Neural progenitor cell (in vitro differentiated cells): ENCODE measurements at regions not wholly inside any gene's neighbourhood (a gene's known extent, or its start where the extent isn't known, plus 50 kb on each side); places are given as distances from the start of the nearest gene placed in this dataset.

Experiments
- DNase-seq: peaks from one replicate; pipeline ENCODE4 v3.0.0-alpha.2; 2016; ENCODE audit warnings: low spot score
- H2AFZ ChIP-seq: fragments of 200-600 bp; sonication (generic); replicated peaks from 2 replicates; pipeline ENCODE4 v1.6.1; 2016; ENCODE audit warnings: antibody characterized with exemption
- H3F3A ChIP-seq: fragments of 200-600 bp; sonication (generic); 2 replicates; pipeline ENCODE4 v1.6.1; 2016; ENCODE audit warnings: antibody characterized with exemption, low read depth
- H3K27ac ChIP-seq: fragments of 200-600 bp; sonication (generic); 2 replicates; pipeline ENCODE4 v1.5.1; 2016; ENCODE audit warnings: mild to moderate bottlenecking
- H3K27me3 ChIP-seq: fragments of 200-600 bp; sonication (generic); 2 replicates; pipeline ENCODE4 v1.6.1; 2016; ENCODE audit warnings: mild to moderate bottlenecking, moderate library complexity
- H3K36me3 ChIP-seq: fragments of 200-600 bp; sonication (generic); 2 replicates; pipeline ENCODE4 v1.5.1; 2016
- H3K4me1 ChIP-seq: fragments of 200-600 bp; sonication (generic); 2 replicates; pipeline ENCODE4 v1.6.1; 2016; ENCODE audit warnings: mixed run types
- H3K4me2 ChIP-seq: fragments of 200-600 bp; sonication (generic); 2 replicates; pipeline ENCODE4 v1.6.1; 2016
- H3K4me3 ChIP-seq: fragments of 200-600 bp; sonication (generic); 2 replicates; pipeline ENCODE4 v1.5.1; 2016
- H3K79me2 ChIP-seq: fragments of 200-600 bp; sonication (generic); 2 replicates; pipeline ENCODE4 v1.6.1; 2016; ENCODE audit warnings: low read depth
- H3K9ac ChIP-seq: fragments of 200-600 bp; sonication (generic); 2 replicates; pipeline ENCODE4 v1.6.1; 2016
- H3K9me3 ChIP-seq: fragments of 200-600 bp; sonication (generic); 2 replicates; pipeline ENCODE4 v1.5.1; 2016; ENCODE audit warnings: low read depth
- H4K20me1 ChIP-seq: fragments of 200-600 bp; sonication (generic); 2 replicates; pipeline ENCODE4 v1.6.1; 2016; ENCODE audit warnings: low read depth
- H3K27ac Mint-ChIP-seq: 3 replicates; pipeline ENCODE4 v1.8.0; 2021; ENCODE audit warnings: mixed read lengths
- H3K27me3 Mint-ChIP-seq: 2 replicates; pipeline ENCODE4 v1.8.0; 2022; ENCODE audit warnings: low read depth, mild to moderate bottlenecking, inconsistent platforms, moderate library complexity, mixed read lengths; ENCODE audit not compliant: insufficient read depth
- H3K36me3 Mint-ChIP-seq: 3 replicates; pipeline ENCODE4 v1.8.0; 2021; ENCODE audit warnings: mixed read lengths
- H3K4me1 Mint-ChIP-seq: 3 replicates; pipeline ENCODE4 v1.8.0; 2021; ENCODE audit warnings: mixed read lengths
- H3K4me3 Mint-ChIP-seq: 3 replicates; pipeline ENCODE4 v1.8.0; 2021; ENCODE audit warnings: mild to moderate bottlenecking, moderate library complexity, mixed read lengths
- H3K9me3 Mint-ChIP-seq: 3 replicates; pipeline ENCODE4 v1.8.0; 2020; ENCODE audit warnings: mixed read lengths
- CTCF ChIP-seq: fragments of 200-600 bp; sonication (generic); IDR thresholded peaks from 2 replicates; pipeline ENCODE4 v1.5.1; 2017; ENCODE audit warnings: antibody characterized with exemption, mild to moderate bottlenecking
- EZH2 ChIP-seq: fragments of 200-600 bp; sonication (generic); IDR thresholded peaks from 2 replicates; pipeline ENCODE4 v1.6.1; 2017; ENCODE audit warnings: antibody characterized with exemption, mild to moderate bottlenecking, moderate library complexity
- EZH2phosphoT487 ChIP-seq: fragments of 200-600 bp; sonication (generic); IDR thresholded peaks from 2 replicates; pipeline ENCODE4 v1.6.1; 2017; ENCODE audit warnings: antibody characterized with exemption

DNA sequence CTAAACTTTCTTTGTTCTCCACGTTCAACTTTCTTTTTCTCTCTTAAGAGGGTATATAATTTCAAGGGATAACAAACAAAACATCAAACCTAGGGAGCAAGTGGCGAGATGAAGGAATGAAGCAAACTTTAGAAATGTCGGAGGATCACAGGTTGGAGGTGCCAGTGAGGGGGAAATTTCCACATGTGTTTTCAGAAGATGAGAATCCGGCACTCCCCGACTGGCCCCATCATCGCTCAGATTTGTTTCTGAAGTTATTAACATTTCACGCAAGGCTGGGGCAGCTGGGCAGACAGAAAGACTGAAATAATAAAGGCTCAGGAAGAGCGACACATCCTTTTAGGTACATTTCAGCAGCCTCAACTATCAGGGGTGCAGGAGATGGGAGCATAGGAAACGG lies 134.9 kb downstream of the SMIM20 start:
- no peaks in the 10 kb centered on the region for H3F3A ChIP-seq
- no peaks in the 10 kb centered on the region for H3K9me3 Mint-ChIP-seq
- TF ChIP-seq EZH2 (no peak), EZH2phosphoT487 (no peak), CTCF (no peak)
- H3K9me3 ChIP-seq: no peaks in the 10 kb centered on the region
- H3K27me3 Mint-ChIP-seq: peaks cover 15% of the 10 kb centered on the region
- no peak overlapping the region for H3K9ac ChIP-seq
- no peak overlapping the region for H3K27ac ChIP-seq
- peaks cover 11% of the 10 kb centered on the region for H3K4me1 Mint-ChIP-seq
- H2AFZ ChIP-seq: peak overlapping the region; percentile 87
- no peak overlapping the region for H3K4me3 Mint-ChIP-seq
- no peaks in the 10 kb centered on the region for H3K27me3 ChIP-seq
- H3K36me3 Mint-ChIP-seq: no peaks in the 10 kb centered on the region
- H3K4me3 ChIP-seq: no peak overlapping the region
- no peak overlapping the region for H3K27ac Mint-ChIP-seq
- no peaks in the 10 kb centered on the region for H3K36me3 ChIP-seq
- H4K20me1 ChIP-seq: no peaks in the 10 kb centered on the region
- DNase-seq: no peak
- H3K4me2 ChIP-seq: no peak overlapping the region
- H3K79me2 ChIP-seq: no peaks in the 10 kb centered on the region
- H3K4me1 ChIP-seq: no peaks in the 10 kb centered on the region

DNA sequence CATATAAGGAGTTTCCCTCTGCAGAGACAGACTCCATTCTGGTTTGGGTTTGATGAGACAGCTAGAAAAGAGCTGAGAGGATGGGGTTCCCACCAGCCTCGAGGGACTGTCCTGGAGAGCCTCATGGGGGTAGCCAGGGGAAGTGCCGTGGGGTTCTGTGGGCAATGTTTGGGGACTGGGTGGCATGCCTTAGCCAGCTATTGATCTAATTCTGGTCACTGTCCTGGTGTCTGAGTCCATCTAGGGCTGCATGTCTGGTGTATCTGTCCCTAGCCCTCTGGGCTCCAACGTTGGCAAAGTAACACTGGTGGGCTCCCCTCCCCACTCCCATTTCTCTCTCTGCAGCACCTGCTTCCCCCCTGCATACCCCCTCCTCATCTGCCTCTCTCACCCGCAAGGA lies 135.4 kb downstream of the SMIM20 start:
- no peak for DNase-seq
- H3K27ac ChIP-seq: no peak overlapping the region
- Mint-ChIP-seq H3K27me3 (peaks cover 13% of the 10 kb centered on the region), H3K4me1 (peaks cover 11% of the 10 kb centered on the region), H3K9me3 (no peaks in the 10 kb centered on the region), H3K27ac (no peak overlapping the region), H3K36me3 (no peaks in the 10 kb centered on the region), H3K4me3 (no peak overlapping the region)
- no peak overlapping the region for H3K9ac ChIP-seq
- H3K4me3 ChIP-seq: no peak overlapping the region
- H3K36me3 ChIP-seq: no peaks in the 10 kb centered on the region
- no peak overlapping the region for H3K4me2 ChIP-seq
- H3K79me2 ChIP-seq: no peaks in the 10 kb centered on the region
- H3F3A ChIP-seq: no peaks in the 10 kb centered on the region
- H3K9me3 ChIP-seq: no peaks in the 10 kb centered on the region
- no peaks in the 10 kb centered on the region for H3K4me1 ChIP-seq
- H2AFZ ChIP-seq: peak overlapping the region; percentile 87
- TF ChIP-seq EZH2phosphoT487: no peak
- TF ChIP-seq EZH2: no peak
- TF ChIP-seq CTCF: no peak
- no peaks in the 10 kb centered on the region for H3K27me3 ChIP-seq
- H4K20me1 ChIP-seq: no peaks in the 10 kb centered on the region

DNA sequence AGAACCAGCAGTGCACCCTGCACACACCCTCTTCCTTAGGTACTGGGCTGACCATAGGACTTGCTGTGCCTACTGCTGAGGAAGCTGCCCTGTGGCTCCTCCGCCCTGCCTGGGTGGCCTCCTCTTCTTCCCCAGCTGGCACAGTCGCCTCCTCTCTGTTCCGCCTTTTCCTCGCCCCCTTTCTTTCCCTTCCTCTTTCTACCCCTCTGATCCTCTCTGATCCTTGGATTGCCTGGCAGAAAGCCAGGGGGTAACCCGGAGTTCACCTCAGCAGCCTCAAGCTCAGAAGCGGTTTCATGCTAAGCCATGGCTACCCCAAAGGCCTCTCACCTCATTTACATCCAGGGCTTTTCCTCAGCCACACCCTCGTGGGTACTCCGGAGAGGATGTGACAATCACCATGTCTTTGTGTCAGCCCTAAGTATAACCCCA lies 136.2 kb downstream of the SMIM20 start:
- no peaks in the 10 kb centered on the region for H3K9me3 ChIP-seq
- no peak overlapping the region for H3K4me3 ChIP-seq
- H3K4me3 Mint-ChIP-seq: peak overlapping the region; percentile 52
- TF ChIP-seq EZH2phosphoT487: no peak
- no peak for TF ChIP-seq CTCF
- peaks cover 11% of the 10 kb centered on the region for H3K4me1 Mint-ChIP-seq
- H3K4me2 ChIP-seq: no peak overlapping the region
- no peak overlapping the region for H3K27ac Mint-ChIP-seq
- DNase-seq: no peak
- no peak overlapping the region for H3K9ac ChIP-seq
- no peaks in the 10 kb centered on the region for H3K27me3 ChIP-seq
- H3K27ac ChIP-seq: no peak overlapping the region
- peaks cover 13% of the 10 kb centered on the region for H3K27me3 Mint-ChIP-seq
- H3K9me3 Mint-ChIP-seq: no peaks in the 10 kb centered on the region
- no peaks in the 10 kb centered on the region for H3K4me1 ChIP-seq
- no peaks in the 10 kb centered on the region for H3K36me3 ChIP-seq
- no peaks in the 10 kb centered on the region for H3K36me3 Mint-ChIP-seq
- no peak overlapping the region for H2AFZ ChIP-seq
- H4K20me1 ChIP-seq: no peaks in the 10 kb centered on the region
- no peaks in the 10 kb centered on the region for H3K79me2 ChIP-seq
- H3F3A ChIP-seq: no peaks in the 10 kb centered on the region

GRCh38 chr4:26050671-26051070 lies 136.7 kb downstream of the SMIM20 start:
- Histone ChIP-seq H3K36me3 (no peaks in the 10 kb centered on the region), H3F3A (no peaks in the 10 kb centered on the region), H3K4me2 (no peak overlapping the region), H3K4me3 (no peak overlapping the region), H3K9me3 (no peaks in the 10 kb centered on the region), H3K9ac (no peak overlapping the region), H4K20me1 (no peaks in the 10 kb centered on the region), H2AFZ (no peak overlapping the region), H3K4me1 (no peaks in the 10 kb centered on the region), H3K27ac (no peak overlapping the region), H3K27me3 (no peaks in the 10 kb centered on the region), H3K79me2 (no peaks in the 10 kb centered on the region)
- H3K4me3 Mint-ChIP-seq: peak overlapping the region; percentile 52
- no peaks in the 10 kb centered on the region for H3K9me3 Mint-ChIP-seq
- no peak for DNase-seq
- H3K36me3 Mint-ChIP-seq: no peaks in the 10 kb centered on the region
- H3K27ac Mint-ChIP-seq: no peak overlapping the region
- H3K4me1 Mint-ChIP-seq: peaks cover 11% of the 10 kb centered on the region
- H3K27me3 Mint-ChIP-seq: peaks cover 10% of the 10 kb centered on the region
- no peak for TF ChIP-seq EZH2phosphoT487
- TF ChIP-seq CTCF: no peak
- no peak for TF ChIP-seq EZH2
